ENCODE measurements at regions not wholly inside any gene's neighbourhood (a gene's known extent, or its start where the extent isn't known, plus 50 kb on each side); places are given as distances from the start of the nearest gene placed in this dataset.
"Not testable (repeated sequence)": the region's sequence is repeated elsewhere in the genome, so short reads cannot be mapped to it uniquely, and the experiment has no call there.

GRCh38 chr2:37759989-37760388 lies 88.5 kb upstream of the CDC42EP3 start:
- not testable (repeated sequence) for DNase-seq

GRCh38 chr2:37760471-37760870 lies 89.0 kb upstream of the CDC42EP3 start:
- DNase-seq: no peak

DNA sequence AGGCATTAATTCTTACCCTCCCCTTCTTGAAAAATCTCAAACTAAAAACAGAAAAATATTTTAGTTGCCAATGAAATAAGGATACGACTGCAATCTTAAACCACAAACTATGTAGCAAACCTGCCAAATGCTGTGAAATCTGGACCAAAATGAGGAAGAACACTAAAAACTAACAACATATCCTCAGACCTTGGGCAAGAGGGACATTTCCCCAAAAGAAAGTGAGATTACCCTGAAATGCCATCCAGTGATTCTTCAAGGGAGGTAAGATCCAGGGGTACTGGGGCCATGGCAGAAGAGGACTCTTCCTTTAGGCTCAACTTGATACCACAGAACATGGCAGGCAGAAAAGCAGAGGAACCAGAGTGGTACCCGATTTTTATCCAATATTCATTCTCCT lies 90.8 kb upstream of the CDC42EP3 start:
- DNase-seq: peak; percentile 41

- DNase-seq: no peak
These were observed 93.3 kb upstream of the CDC42EP3 start for GRCh38 chr2:37764739-37765138.

- DNase-seq: no peak
These were observed 94.7 kb upstream of the CDC42EP3 start for GRCh38 chr2:37766106-37766505.

DNA sequence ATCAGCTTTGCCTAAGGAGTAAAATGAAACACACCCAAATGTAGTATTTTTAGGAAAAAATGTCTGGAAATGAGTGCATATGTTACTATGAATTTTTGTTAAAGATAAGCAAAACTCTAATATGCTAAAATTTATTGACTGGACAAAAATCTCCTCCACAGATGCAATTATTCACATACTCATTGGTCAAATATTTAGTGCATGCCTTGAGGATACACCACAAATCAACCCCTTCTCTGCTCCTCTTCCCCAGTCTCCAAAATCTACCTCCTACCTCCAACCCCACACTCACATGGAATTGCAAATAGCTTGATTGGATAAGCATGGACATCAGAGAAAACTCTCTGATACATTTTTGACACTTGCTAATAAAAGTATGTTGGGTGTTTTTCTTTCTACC lies 95.6 kb upstream of the CDC42EP3 start:
- no peak for DNase-seq

GRCh38 chr2:37767959-37768925 lies 96.8 kb upstream of the CDC42EP3 start:
- no peak for DNase-seq

- DNase-seq: no peak
These were observed 98.1 kb upstream of the CDC42EP3 start for GRCh38 chr2:37769551-37769950.

GRCh38 chr2:37770797-37771196 lies 99.4 kb upstream of the CDC42EP3 start:
- DNase-seq: no peak

DNA sequence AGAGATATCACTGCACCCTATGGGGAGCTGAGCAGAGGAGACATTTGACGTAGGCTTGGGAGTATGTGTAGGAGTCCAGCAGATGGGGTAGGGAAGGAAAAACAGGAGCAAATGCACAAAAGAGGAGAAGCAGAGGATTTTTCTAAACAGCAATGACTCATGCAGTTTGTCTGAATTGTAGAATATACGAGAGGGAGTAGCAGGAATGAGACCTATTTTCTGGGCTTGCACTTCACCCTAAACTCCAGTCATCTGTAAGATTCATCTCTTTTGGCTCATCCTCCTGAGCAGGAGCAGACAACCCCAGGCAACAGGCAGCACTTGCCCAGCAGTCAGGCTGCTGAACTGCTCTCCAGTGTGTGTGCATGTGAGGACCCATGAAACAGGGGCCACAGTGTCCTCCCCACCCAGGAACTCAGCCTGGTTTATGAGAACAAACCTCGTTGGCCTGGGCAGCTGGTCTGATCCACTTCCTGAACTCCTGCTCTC lies 100.2 kb upstream of the CDC42EP3 start:
- no peak for DNase-seq

- no peak for DNase-seq
These were observed 102.1 kb upstream of the CDC42EP3 start for GRCh38 chr2:37773371-37774130.

- DNase-seq: not testable (repeated sequence)
These were observed 102.9 kb upstream of the CDC42EP3 start for GRCh38 chr2:37774171-37774944.

GRCh38 chr2:37774976-37775907 lies 103.8 kb upstream of the CDC42EP3 start:
- DNase-seq: no peak

DNA sequence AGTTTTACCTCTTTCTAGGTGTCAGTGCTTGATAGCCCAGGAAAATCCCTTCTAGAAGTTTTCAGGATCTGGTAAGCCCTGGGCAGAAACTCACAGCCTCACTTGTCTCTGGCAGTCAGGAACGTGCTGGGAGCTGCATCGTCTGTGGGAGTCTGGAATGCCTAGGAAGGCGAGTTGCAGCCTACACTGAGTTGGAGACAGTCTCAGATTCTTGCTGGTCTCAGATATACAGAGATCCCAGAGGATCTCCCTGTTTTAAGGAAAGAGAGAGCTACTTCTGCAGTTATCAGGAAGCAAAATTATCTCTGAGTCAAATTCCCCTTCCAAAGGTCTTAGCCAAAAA lies 104.4 kb upstream of the CDC42EP3 start:
- no peak for DNase-seq

DNA sequence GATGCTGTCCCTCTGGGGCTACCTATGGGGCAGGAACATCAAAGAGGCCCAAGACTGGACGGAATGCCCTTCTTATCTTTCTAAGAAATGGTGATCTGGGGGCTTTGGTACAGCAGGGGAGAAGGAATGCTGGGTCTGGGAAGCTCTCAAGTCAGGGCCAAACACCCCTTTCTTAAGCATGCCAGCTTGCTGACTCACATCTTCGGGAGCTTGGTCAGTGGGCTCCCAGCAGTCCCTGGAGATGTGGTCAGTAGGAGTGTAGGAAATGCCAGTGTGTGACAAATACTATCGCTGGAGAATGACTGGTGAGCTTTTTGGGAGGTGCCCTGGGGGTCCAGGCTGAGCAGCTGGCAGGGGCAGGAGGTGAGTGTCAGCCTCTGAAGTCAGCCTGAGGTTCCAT lies 105.0 kb upstream of the CDC42EP3 start:
- DNase-seq: no peak

DNA sequence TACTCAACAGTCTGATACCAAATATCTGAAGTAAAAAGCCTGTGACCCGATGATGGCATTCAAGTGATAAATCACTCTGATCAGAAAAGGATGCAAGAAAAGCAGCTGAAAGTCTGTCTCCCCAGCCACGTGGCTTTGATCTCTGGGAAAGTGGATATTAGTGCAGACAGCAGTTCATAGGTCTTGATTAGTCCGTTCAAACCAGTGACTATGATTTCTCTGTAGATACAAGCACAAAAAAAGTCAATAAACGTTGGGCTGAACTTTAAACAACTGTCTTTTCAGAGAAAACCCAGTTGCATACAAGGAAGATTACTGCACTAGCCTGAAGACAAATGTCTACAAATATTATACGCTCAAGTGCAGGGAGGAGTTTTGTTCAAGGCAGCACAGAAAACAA lies 107.7 kb upstream of the CDC42EP3 start:
- DNase-seq: no peak

- no peak for DNase-seq
These were observed 108.4 kb upstream of the CDC42EP3 start for GRCh38 chr2:37779611-37780386.

DNA sequence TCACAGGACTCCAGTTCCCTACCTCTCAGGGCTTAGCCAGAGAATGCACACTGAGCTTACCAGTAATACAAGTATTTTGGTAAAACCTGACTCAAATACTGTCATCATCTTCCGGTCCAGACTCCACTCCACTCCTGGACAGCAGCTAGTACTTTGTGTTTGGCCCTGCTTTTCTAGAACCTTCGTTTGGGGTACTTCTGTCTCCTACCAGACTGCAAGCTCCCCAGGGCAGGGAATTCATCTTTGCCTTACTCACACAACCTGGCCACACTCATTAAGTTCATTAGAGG lies 108.9 kb upstream of the CDC42EP3 start:
- no peak for DNase-seq

- DNase-seq: no peak
These were observed 109.6 kb upstream of the CDC42EP3 start for GRCh38 chr2:37781028-37781427.

DNA sequence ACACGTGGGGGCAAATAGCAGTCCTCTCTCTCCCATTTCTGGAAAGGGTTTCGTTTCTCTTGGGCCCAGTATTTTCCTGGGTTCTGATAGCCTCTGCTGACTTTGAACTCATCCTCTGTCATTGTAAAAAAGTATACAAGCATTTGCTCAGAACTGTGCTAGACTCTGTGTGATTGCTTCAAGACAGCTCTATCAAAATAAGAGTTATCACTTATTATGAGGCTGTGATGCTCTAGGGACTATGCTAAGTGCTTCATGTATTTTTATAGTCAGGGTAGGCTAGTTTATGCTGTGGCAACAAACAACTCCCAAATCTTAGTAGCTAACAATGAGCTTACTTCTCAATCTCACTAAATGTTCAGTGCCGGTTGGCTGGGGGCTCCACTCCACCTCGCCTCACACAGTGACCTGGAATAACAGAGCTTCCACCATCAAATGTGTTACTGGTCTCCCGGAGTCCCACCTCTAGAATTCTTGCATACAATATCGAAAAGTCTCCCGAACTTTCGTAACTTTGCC lies 110.8 kb upstream of the CDC42EP3 start:
- DNase-seq: no peak

DNA sequence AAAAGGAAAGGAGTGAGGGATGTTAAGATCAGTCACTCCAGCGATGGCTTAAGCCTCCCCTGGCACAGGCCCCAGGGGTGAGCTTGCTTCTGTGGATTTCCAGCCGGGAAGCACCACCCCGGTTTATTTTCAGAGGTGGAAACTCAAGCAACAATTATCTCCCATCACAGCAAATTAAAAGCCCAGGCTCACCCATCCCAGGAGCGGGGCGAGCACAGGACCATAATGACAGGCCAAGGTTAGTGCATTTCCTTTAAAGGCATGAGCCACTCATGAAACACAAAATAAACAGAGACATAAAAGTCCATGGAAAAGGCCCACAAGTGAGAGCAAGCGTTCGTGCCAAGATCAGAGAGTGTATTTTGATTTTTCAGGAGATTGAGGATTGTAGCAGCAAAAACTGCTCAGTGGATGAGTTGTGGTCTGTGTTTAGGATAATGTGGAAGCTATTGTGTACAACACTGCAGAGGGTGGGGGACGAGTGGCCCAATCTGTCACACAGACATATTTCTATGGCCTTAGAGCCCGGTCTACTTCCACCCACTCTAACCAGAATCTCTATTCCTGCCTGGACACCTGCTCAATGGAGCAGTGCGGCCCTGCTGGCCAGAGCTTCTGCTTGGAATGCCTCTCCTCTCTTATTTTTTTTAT lies 111.4 kb upstream of the CDC42EP3 start:
- DNase-seq: no peak

Data from GF-D8 (cell line).